GM12878 (cell line): ENCODE measurements at regions not wholly inside any gene's neighbourhood (a gene's known extent, or its start where the extent isn't known, plus 50 kb on each side); places are given as distances from the start of the nearest gene placed in this dataset.

Experiments used
- ATAC-seq: fragments of 200-7000 bp; cut with Tn5 transposase; 3 replicates; pipeline ENCODE4 v1.9.1; 2020; ENCODE audit warnings: mild to moderate bottlenecking, moderate library complexity
- BruUV-seq: library from RNA; stranded (reverse); fragments of 400-500 nt; replicated peaks from 2 replicates; lab custom pipeline; 2021; lab: Mats Ljungman, UMichigan
- CTCF ChIA-PET: fragments of 300-600 bp; sonication (Branson Sonifier 250); formaldehyde crosslinking; extraction: SDS; loops from one replicate; lab custom pipeline; 2021; ENCODE audit warnings: inconsistent platforms; lab: Yijun Ruan, JAX
- POLR2A ChIA-PET: fragments of 350-600 bp; formaldehyde crosslinking; extraction: SDS; loops from one replicate; lab custom pipeline; 2021; ENCODE audit warnings: inconsistent platforms; lab: Charles Lee
- RAD21 ChIA-PET: fragments of 300-600 bp; sonication (Branson Sonifier 250); formaldehyde crosslinking; loops from one replicate; lab custom pipeline; 2023; ENCODE audit warnings: antibody characterized with exemption; ENCODE audit not compliant: unreplicated experiment; lab: Charles Lee
- SMC1A ChIA-PET: fragments of 300-600 bp; sonication (Branson Sonifier 250); formaldehyde crosslinking; loops from one replicate; lab custom pipeline; 2023; ENCODE audit not compliant: unreplicated experiment, uncharacterized antibody; lab: Charles Lee
- DNase-seq: peaks from one replicate; pipeline ENCODE4 v3.0.0-alpha.2; 2011; ENCODE audit warnings: low read depth, low spot score
- FAIRE-seq: peaks from 3 replicates; lab custom pipeline; 2011; peaks lifted over from hg19 to GRCh38; lab: Jason Lieb, UNC
- H2AFZ ChIP-seq: 2 replicates; pipeline ENCODE4 v1.6.0; 2011; ENCODE audit warnings: low read depth, low read length, control low read depth; ENCODE audit not compliant: control insufficient read depth
- H3K27ac ChIP-seq: 2 replicates; pipeline ENCODE4 v1.5.1; 2011; ENCODE audit warnings: control low read depth; ENCODE audit not compliant: control insufficient read depth, insufficient read depth
- H3K27me3 ChIP-seq, 2 experiments: replicated peaks in 1 of 2; 2 replicates each; pipeline versions ENCODE4 v1.6.0 to v1.6.1; 2011; ENCODE audit warnings: low read length in 1 of 2; ENCODE audit not compliant: control insufficient read depth in 2 of 2, insufficient read depth in 2 of 2
- H3K36me3 ChIP-seq, 2 experiments: 2 replicates each; pipeline ENCODE4 v1.5.1; 2011; ENCODE audit warnings: low read length in 1 of 2; ENCODE audit not compliant: control insufficient read depth in 2 of 2, insufficient read depth in 2 of 2
- H3K4me1 ChIP-seq: 2 replicates; pipeline ENCODE4 v1.6.1; 2011; ENCODE audit warnings: mild to moderate bottlenecking, low read length, moderate library complexity, mixed read lengths; ENCODE audit not compliant: control insufficient read depth, insufficient read depth
- H3K4me2 ChIP-seq: 2 replicates; pipeline ENCODE4 v1.6.0; 2011; ENCODE audit warnings: control low read depth; ENCODE audit not compliant: control insufficient read depth, insufficient read depth
- H3K4me3 ChIP-seq: fragments of 200-600 bp; sonication (generic); 2 replicates; pipeline ENCODE4 v1.5.1; 2016
- H3K79me2 ChIP-seq: 2 replicates; pipeline ENCODE4 v1.6.0; 2011; ENCODE audit warnings: low read length; ENCODE audit not compliant: control insufficient read depth, insufficient read depth
- H3K9ac ChIP-seq: 2 replicates; pipeline ENCODE4 v1.8.0; 2011; ENCODE audit warnings: low read length, control low read depth, mixed read lengths; ENCODE audit not compliant: control insufficient read depth, insufficient read depth
- H3K9me3 ChIP-seq: replicated peaks from 3 replicates; pipeline ENCODE4 v1.5.1; 2011; ENCODE audit warnings: mild to moderate bottlenecking, low read length; ENCODE audit not compliant: control insufficient read depth, insufficient read depth
- H4K20me1 ChIP-seq: 2 replicates; pipeline ENCODE4 v1.6.0; 2011; ENCODE audit not compliant: control insufficient read depth, insufficient read depth
- BCL11A ChIP-seq: IDR thresholded peaks from 2 replicates; pipeline ENCODE4 v1.6.1; 2011; ENCODE audit warnings: low read depth, low read length
- BHLHE40 ChIP-seq, 2 experiments: fragments of 450-650 bp in 1 of 2; IDR thresholded peaks; 2 replicates each; pipeline ENCODE4 v1.6.1; 2011 to 2017; ENCODE audit warnings: low read depth in 2 of 2, borderline replicate concordance in 1 of 2, improper control_type of control experiment in 1 of 2, low read length in 1 of 2, mild to moderate bottlenecking in 1 of 2
- IKZF2 ChIP-seq, 2 experiments: fragments of 450-650 bp; IDR thresholded peaks; 2 replicates each; pipeline ENCODE4 v1.6.1; 2017; ENCODE audit warnings: mild to moderate bottlenecking in 2 of 2, moderate library complexity in 2 of 2
- MTA2 ChIP-seq: fragments of 450-650 bp; IDR thresholded peaks from 2 replicates; pipeline ENCODE4 v1.6.1; 2016; ENCODE audit warnings: low read depth, mild to moderate bottlenecking, moderate library complexity
- SPI1 ChIP-seq: IDR thresholded peaks from 2 replicates; pipeline ENCODE4 v1.6.1; 2011; ENCODE audit warnings: low read depth, mild to moderate bottlenecking, low read length, moderate library complexity, borderline replicate concordance; ENCODE audit not compliant: insufficient read depth
- WGBS: methylation state at CpG from one replicate; pipeline ENCODE4 v1.1.6; 2016; ENCODE audit warnings: low lambda C conversion rate; ENCODE audit not compliant: insufficient replicate concordance, insufficient coverage; ENCODE audit errors: missing lambda C conversion rate; 5-methylcytosine and 5-hydroxymethylcytosine counted together
- in situ Hi-C: fragments of 300-500 bp; cut with MboI; formaldehyde crosslinking; loops from 9 replicates; pipeline ENCODE4 v1.14.3; 2018; ENCODE audit warnings: mixed read lengths
- intact Hi-C: fragments of 100-400 bp; cut with micrococcal nuclease; formaldehyde crosslinking; loops from one replicate; pipeline ENCODE4 v1.14.2; 2022; ENCODE audit not compliant: unreplicated experiment

DNA sequence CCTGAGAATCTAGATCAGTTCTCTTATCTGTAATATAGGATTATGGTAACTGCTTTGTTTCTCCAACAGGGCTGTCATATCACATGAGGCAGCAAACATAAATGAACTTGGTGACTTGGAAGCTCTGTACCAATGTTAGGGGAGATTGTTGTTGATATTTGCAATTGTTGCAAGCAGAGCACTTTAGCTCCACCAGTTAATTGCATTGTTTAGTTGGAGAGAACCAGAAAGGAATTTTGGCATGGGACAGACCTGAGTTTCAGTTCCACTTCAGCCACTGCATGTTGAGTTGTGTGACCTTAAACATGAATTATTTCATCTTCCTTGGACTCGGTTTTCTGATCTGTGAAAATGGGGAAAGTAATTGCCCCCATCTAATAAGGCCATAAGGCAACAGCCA is 142.3 kb upstream of the JUN start:
- 88% methylated on average over 1 of the region's 1 CpG for WGBS
- Histone ChIP-seq H3K36me3 (no peaks in the 10 kb centered on the region), H3K9me3 (no peaks in the 10 kb centered on the region), H2AFZ (no peak overlapping the region), H3K27ac (no peak overlapping the region), H3K79me2 (no peaks in the 10 kb centered on the region), H3K4me3 (no peak overlapping the region), H4K20me1 (no peaks in the 10 kb centered on the region), H3K27me3 (no peaks in the 10 kb centered on the region), H3K4me1 (peaks cover 14% of the 10 kb centered on the region), H3K9ac (no peak overlapping the region), H3K4me2 (no peak overlapping the region)
- DNase-seq (no peak), ATAC-seq (no peak), FAIRE-seq (no peak)
- ChIA-PET CTCF (no interaction called here), POLR2A (interaction anchor here (0.6 kb wide), 1 partner anchor 65 kb away, joined by 4 read pairs; no protein-coding TSS in a partner anchor), SMC1A (interaction anchor here (1.1 to 1.6 kb wide), 2 partner anchors 9 to 42 kb away, joined by 5 read pairs; no protein-coding TSS in a partner anchor), RAD21 (interaction anchor here (2.5 kb wide), 1 partner anchor 88 kb away, joined by 6 read pairs; no protein-coding TSS in a partner anchor)
- in situ Hi-C loops (no loop called here), intact Hi-C loops (no loop called here)
- BruUV-seq = no TSS peak
- no peak for TF ChIP-seq BHLHE40 (IDR thresholded peaks at IDR 0.05; ENCODE audit: borderline replicate concordance in 1 of 2, low read depth in 2 of 2, low read length in 1 of 2)
- peak; percentile 37; the same call in 1 of the 2 replicates for TF ChIP-seq SPI1
- TF ChIP-seq, all 136 proteins: peak for 1

DNA sequence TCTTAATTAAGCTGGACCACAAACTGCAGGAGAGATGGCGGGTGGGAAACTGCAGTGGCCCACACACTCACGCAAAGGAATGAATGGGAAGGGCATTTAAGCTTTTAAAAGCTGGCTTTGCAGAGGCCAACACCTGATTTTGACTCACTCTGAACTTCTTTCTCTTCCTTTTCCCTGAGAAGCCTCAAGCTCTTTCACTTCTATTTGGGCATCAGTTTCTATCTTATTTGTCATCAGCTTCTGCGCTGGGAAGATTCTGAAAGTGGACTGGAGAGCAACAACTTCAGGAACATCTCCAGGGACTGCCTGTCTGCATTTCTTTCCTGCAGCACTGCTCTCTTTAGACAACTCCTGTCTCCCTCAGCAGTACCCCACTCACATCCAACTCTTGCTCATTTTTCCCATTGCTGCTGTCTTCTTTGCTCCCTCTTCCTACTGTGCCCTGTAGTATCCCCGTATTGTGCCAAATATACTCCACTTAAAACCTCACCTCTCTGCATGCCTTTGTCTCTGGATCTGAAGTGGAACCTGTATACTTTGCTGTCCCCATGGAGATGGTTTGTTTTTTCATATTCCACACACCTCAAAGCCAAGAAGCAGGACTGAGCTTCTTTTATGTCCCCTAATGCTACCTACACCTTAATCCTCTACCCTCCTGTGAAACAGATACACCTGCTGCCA is 143.3 kb upstream of the JUN start:
- BruUV-seq = no TSS peak
- no peaks in the 10 kb centered on the region for H3K27me3 ChIP-seq
- ChIA-PET POLR2A (interaction anchor here (0.8 kb wide), 1 partner anchor 93 kb away, joined by 3 read pairs; no protein-coding TSS in a partner anchor), RAD21 (interaction anchor here (1.3 to 2.5 kb wide), 2 partner anchors 25 to 87 kb away, joined by 3 to 6 read pairs; no protein-coding TSS in a partner anchor), SMC1A (interaction anchor here (0.7 to 1.6 kb wide), 8 partner anchors 9 to 132 kb away, joined by 3 to 7 read pairs (median 4); no protein-coding TSS in a partner anchor), CTCF (interaction anchor here (0.6 to 1.6 kb wide), 4 partner anchors 15 to 200 kb away, joined by 3 to 5 read pairs (median 3); no protein-coding TSS in a partner anchor)
- no peaks in the 10 kb centered on the region for H3K79me2 ChIP-seq
- ATAC-seq (no peak; the same call in 2 of the 3 replicates), DNase-seq (no peak), FAIRE-seq (no peak)
- peak overlapping the region; percentile 51 for H3K4me2 ChIP-seq
- no peaks in the 10 kb centered on the region for H3K36me3 ChIP-seq
- intact Hi-C loops = no loop called here
- H3K4me3 ChIP-seq = no peak overlapping the region
- 45% methylated on average over 4 of the region's 4 CpGs for WGBS
- in situ Hi-C loops = no loop called here
- TF ChIP-seq BCL11A (0 out of 2 replicates have a peak, but pooled peaks have one; percentile 35), IKZF2 (IDR thresholded peaks at IDR 0.05) (0 out of 4 replicates have a peak, but pooled peaks of 1 of the 2 experiments have one; percentile 7), MTA2 (no peak)
- H3K9ac ChIP-seq = no peak overlapping the region
- H4K20me1 ChIP-seq = no peaks in the 10 kb centered on the region
- H3K9me3 ChIP-seq = no peaks in the 10 kb centered on the region
- peak overlapping the region; percentile 17; the same call in 1 of the 2 replicates for H3K27ac ChIP-seq
- H3K4me1 ChIP-seq = peaks cover 14% of the 10 kb centered on the region
- no peak overlapping the region for H2AFZ ChIP-seq
